Activated CD8-positive, alpha-beta T cell treated with anti-CD3 and anti-CD28 coated beads, Interleukin-2, amount 10 ng/mL, durations not matched to agents 7 days and 5 days (primary cell): ENCODE measurements at regions not wholly inside any gene's neighbourhood (a gene's known extent, or its start where the extent isn't known, plus 50 kb on each side); places are given as distances from the start of the nearest gene placed in this dataset.
"Not testable (repeated sequence)": the region's sequence is repeated elsewhere in the genome, so short reads cannot be mapped to it uniquely, and the experiment has no call there.

Experiments used
- ATAC-seq: fragments of 150-1000 bp; cut with Tn5 transposase; one replicate; pipeline ENCODE4 v1.10.0; 2021; ENCODE audit warnings: moderate library complexity
- CTCF ChIA-PET: fragments of 350-600 bp; sonication (Branson Sonifier 250); formaldehyde crosslinking; loops from one replicate; lab custom pipeline; 2021; ENCODE audit warnings: antibody characterized with exemption; lab: Charles Lee
- POLR2A ChIA-PET: fragments of 350-600 bp; sonication (Branson Sonifier 250); formaldehyde crosslinking; loops from one replicate; lab custom pipeline; 2021; ENCODE audit warnings: antibody characterized with exemption; lab: Charles Lee
- DNase-seq: peaks from one replicate; pipeline ENCODE4 v3.0.0-alpha.2; 2020
- H3K27ac Mint-ChIP-seq: one replicate; pipeline ENCODE4 v1.8.0; 2021; ENCODE audit warnings: mild to moderate bottlenecking, mixed read lengths
- H3K27me3 Mint-ChIP-seq: one replicate; pipeline ENCODE4 v1.8.0; 2021; ENCODE audit warnings: low read depth, mixed read lengths
- H3K36me3 Mint-ChIP-seq: one replicate; pipeline ENCODE4 v1.8.0; 2021; ENCODE audit warnings: low read depth, mixed read lengths
- H3K4me1 Mint-ChIP-seq: one replicate; pipeline ENCODE4 v1.8.0; 2021; ENCODE audit warnings: low read depth, mixed read lengths
- H3K4me3 Mint-ChIP-seq: one replicate; pipeline ENCODE4 v1.8.0; 2021; ENCODE audit warnings: mild to moderate bottlenecking, mixed read lengths
- H3K9me3 Mint-ChIP-seq: one replicate; pipeline ENCODE4 v1.8.0; 2022; ENCODE audit warnings: mixed read lengths; ENCODE audit not compliant: insufficient read depth

DNA sequence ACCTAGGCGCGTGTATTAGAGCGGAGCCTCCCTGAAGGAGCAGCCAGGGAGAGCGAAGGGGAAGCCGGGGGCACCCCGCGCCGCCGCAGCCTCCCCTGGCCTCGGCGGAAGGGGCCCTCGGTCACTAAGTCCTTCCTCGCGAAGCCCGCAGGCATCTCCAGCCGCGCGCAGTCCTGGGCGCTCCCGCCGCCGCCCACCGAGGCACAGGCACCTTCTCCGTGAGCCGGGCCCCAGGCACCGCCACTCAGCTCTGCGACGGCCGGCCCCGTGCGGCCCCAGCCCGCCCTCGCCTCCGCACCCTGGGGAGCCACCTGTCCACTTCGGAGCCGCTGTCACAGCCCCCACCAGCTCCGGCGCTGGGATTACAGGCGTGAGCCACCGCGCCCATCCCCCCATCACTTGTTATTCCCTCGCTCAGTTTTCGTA lies 80.8 kb downstream of the ZNF467 start:
- Mint-ChIP-seq H3K4me1 (no peaks in the 10 kb centered on the region), H3K9me3 (peaks cover 7% of the 10 kb centered on the region), H3K27ac (no peak overlapping the region), H3K27me3 (peaks cover 52% of the 10 kb centered on the region), H3K36me3 (no peaks in the 10 kb centered on the region), H3K4me3 (no peak overlapping the region)
- ChIA-PET CTCF (no interaction called here), POLR2A (no interaction called here)
- DNase-seq (no peak), ATAC-seq (no peak)

- no peak overlapping the region for H3K27ac Mint-ChIP-seq
- ATAC-seq (no peak), DNase-seq (no peak)
- H3K27me3 Mint-ChIP-seq = peaks cover 49% of the 10 kb centered on the region
- ChIA-PET POLR2A (no interaction called here), CTCF (no interaction called here)
- H3K9me3 Mint-ChIP-seq = peaks cover 7% of the 10 kb centered on the region
- no peaks in the 10 kb centered on the region for H3K4me1 Mint-ChIP-seq
- H3K36me3 Mint-ChIP-seq = no peaks in the 10 kb centered on the region
- H3K4me3 Mint-ChIP-seq = no peak overlapping the region
Observed at GRCh38 chr7:149692056-149692455, 81.3 kb downstream of the ZNF467 start.

- no peak for DNase-seq
- no peaks in the 10 kb centered on the region for H3K36me3 Mint-ChIP-seq
- H3K27ac Mint-ChIP-seq = no peak overlapping the region
- H3K4me3 Mint-ChIP-seq = no peak overlapping the region
- POLR2A ChIA-PET = no interaction called here
- CTCF ChIA-PET = no interaction called here
- peaks cover 3% of the 10 kb centered on the region for H3K9me3 Mint-ChIP-seq
- ATAC-seq = no peak
- peaks cover 46% of the 10 kb centered on the region for H3K27me3 Mint-ChIP-seq
- H3K4me1 Mint-ChIP-seq = no peaks in the 10 kb centered on the region
Observed at GRCh38 chr7:149690688-149691446, 82.5 kb downstream of the ZNF467 start.

- no peaks in the 10 kb centered on the region for H3K36me3 Mint-ChIP-seq
- H3K4me3 Mint-ChIP-seq = no peak overlapping the region
- ATAC-seq (no peak), DNase-seq (no peak)
- H3K9me3 Mint-ChIP-seq = peaks cover 3% of the 10 kb centered on the region
- H3K27me3 Mint-ChIP-seq = peaks cover 36% of the 10 kb centered on the region
- H3K4me1 Mint-ChIP-seq = no peaks in the 10 kb centered on the region
- POLR2A ChIA-PET = no interaction called here
- CTCF ChIA-PET = no interaction called here
- no peak overlapping the region for H3K27ac Mint-ChIP-seq
Observed at GRCh38 chr7:149689291-149689721, 84.1 kb downstream of the ZNF467 start.

GRCh38 chr7:149688836-149689235 lies 84.6 kb downstream of the ZNF467 start:
- DNase-seq (no peak), ATAC-seq (no peak)
- ChIA-PET CTCF (no interaction called here), POLR2A (no interaction called here)
- Mint-ChIP-seq H3K4me1 (no peaks in the 10 kb centered on the region), H3K27me3 (peaks cover 35% of the 10 kb centered on the region), H3K36me3 (no peaks in the 10 kb centered on the region), H3K9me3 (peaks cover 3% of the 10 kb centered on the region), H3K4me3 (no peak overlapping the region), H3K27ac (no peak overlapping the region)

DNA sequence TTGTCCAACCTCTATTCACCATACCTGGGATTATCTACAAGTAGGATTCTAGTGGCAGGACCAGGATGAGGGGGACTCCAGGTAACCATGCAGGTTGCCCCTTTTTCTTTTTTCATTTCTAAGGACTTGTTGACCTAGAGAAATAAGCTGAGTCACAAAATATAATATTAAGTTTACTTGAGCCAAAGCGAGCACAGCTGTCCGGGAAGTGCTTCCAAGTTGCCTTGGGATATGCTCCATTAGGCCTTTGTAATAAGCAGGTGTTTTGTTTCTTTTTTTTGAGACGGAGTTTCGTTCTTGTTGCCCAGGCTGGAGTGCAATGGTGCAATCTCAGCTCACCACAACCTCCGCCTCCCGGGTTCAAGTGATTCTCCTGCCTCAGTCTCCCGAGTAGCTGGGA lies 85.6 kb downstream of the ZNF467 start:
- H3K4me3 Mint-ChIP-seq, POLR2A ChIA-PET, CTCF ChIA-PET, H3K27ac Mint-ChIP-seq, H3K4me1 Mint-ChIP-seq, DNase-seq, H3K9me3 Mint-ChIP-seq, ATAC-seq, H3K36me3 Mint-ChIP-seq: not testable (repeated sequence)
- H3K27me3 Mint-ChIP-seq = peaks cover 29% of the 10 kb centered on the region

- DNase-seq = peak; percentile 9
- H3K36me3 Mint-ChIP-seq = no peaks in the 10 kb centered on the region
- POLR2A ChIA-PET = no interaction called here
- H3K27ac Mint-ChIP-seq = no peak overlapping the region
- no peaks in the 10 kb centered on the region for H3K4me1 Mint-ChIP-seq
- H3K9me3 Mint-ChIP-seq = peaks cover 3% of the 10 kb centered on the region
- no peak overlapping the region for H3K4me3 Mint-ChIP-seq
- no peak for ATAC-seq
- peaks cover 27% of the 10 kb centered on the region for H3K27me3 Mint-ChIP-seq
- CTCF ChIA-PET = no interaction called here
Observed at GRCh38 chr7:149686449-149686848, 86.9 kb downstream of the ZNF467 start.

GRCh38 chr7:149686011-149686410 lies 87.4 kb downstream of the ZNF467 start:
- Mint-ChIP-seq H3K27ac (no peak overlapping the region), H3K27me3 (peaks cover 24% of the 10 kb centered on the region)

GRCh38 chr7:149685455-149685854 lies 87.9 kb downstream of the ZNF467 start:
- H3K9me3 Mint-ChIP-seq = peaks cover 8% of the 10 kb centered on the region
- H3K27ac Mint-ChIP-seq = no peak overlapping the region
- no peak overlapping the region for H3K4me3 Mint-ChIP-seq
- H3K4me1 Mint-ChIP-seq = no peaks in the 10 kb centered on the region
- ChIA-PET POLR2A (no interaction called here), CTCF (interaction anchor here (1.0 kb wide), 1 partner anchor 15 kb away, joined by 3 read pairs; no protein-coding TSS in a partner anchor)
- DNase-seq = no peak
- ATAC-seq = no peak
- H3K27me3 Mint-ChIP-seq = peaks cover 23% of the 10 kb centered on the region
- no peaks in the 10 kb centered on the region for H3K36me3 Mint-ChIP-seq

More at GRCh38 chr7:149686011-149686410, 87.4 kb downstream of the ZNF467 start:
- H3K9me3 Mint-ChIP-seq = peaks cover 5% of the 10 kb centered on the region
- H3K4me1 Mint-ChIP-seq = no peaks in the 10 kb centered on the region
- ATAC-seq = no peak
- DNase-seq = peak; percentile 15
- POLR2A ChIA-PET = no interaction called here
- H3K36me3 Mint-ChIP-seq = no peaks in the 10 kb centered on the region
- CTCF ChIA-PET = interaction anchor here (1.0 kb wide), 1 partner anchor 16 kb away, joined by 3 read pairs; no protein-coding TSS in a partner anchor
- no peak overlapping the region for H3K4me3 Mint-ChIP-seq

GRCh38 chr7:149683898-149684297 lies 89.5 kb downstream of the ZNF467 start:
- peaks cover 26% of the 10 kb centered on the region for H3K27me3 Mint-ChIP-seq
- POLR2A ChIA-PET = no interaction called here

GRCh38 chr7:149683181-149683580 lies 90.2 kb downstream of the ZNF467 start:
- Mint-ChIP-seq H3K4me1 (no peaks in the 10 kb centered on the region), H3K4me3 (no peak overlapping the region), H3K27ac (no peak overlapping the region), H3K36me3 (no peaks in the 10 kb centered on the region), H3K9me3 (peaks cover 4% of the 10 kb centered on the region), H3K27me3 (peaks cover 24% of the 10 kb centered on the region)
- DNase-seq = no peak
- ChIA-PET POLR2A (no interaction called here), CTCF (no interaction called here)
- ATAC-seq = no peak

More at GRCh38 chr7:149683898-149684297, 89.5 kb downstream of the ZNF467 start:
- CTCF ChIA-PET = no interaction called here
- DNase-seq (no peak), ATAC-seq (no peak)
- Mint-ChIP-seq H3K9me3 (peaks cover 6% of the 10 kb centered on the region), H3K4me1 (no peaks in the 10 kb centered on the region), H3K36me3 (no peaks in the 10 kb centered on the region), H3K4me3 (no peak overlapping the region), H3K27ac (no peak overlapping the region)

GRCh38 chr7:149682038-149682437 lies 91.3 kb downstream of the ZNF467 start:
- CTCF ChIA-PET = no interaction called here
- DNase-seq (no peak), ATAC-seq (no peak)
- POLR2A ChIA-PET = no interaction called here
- Mint-ChIP-seq H3K27ac (no peak overlapping the region), H3K36me3 (no peaks in the 10 kb centered on the region), H3K9me3 (peaks cover 4% of the 10 kb centered on the region), H3K27me3 (peaks cover 24% of the 10 kb centered on the region), H3K4me3 (no peak overlapping the region), H3K4me1 (no peaks in the 10 kb centered on the region)
